OCI-LY1 (cell line): ENCODE measurements at regions not wholly inside any gene's neighbourhood (a gene's known extent, or its start where the extent isn't known, plus 50 kb on each side); places are given as distances from the start of the nearest gene placed in this dataset.

Source experiments
- H2AFZ ChIP-seq: fragments of 200-600 bp; sonication (generic), shearing (Covaris generic); 2 replicates; pipeline ENCODE4 v1.6.0; 2014; ENCODE audit warnings: antibody characterized with exemption, mild to moderate bottlenecking, low read length
- H3F3A ChIP-seq: fragments of 200-600 bp; sonication (generic), shearing (Covaris generic); 2 replicates; pipeline ENCODE4 v1.6.0; 2014; ENCODE audit warnings: mild to moderate bottlenecking, antibody characterized with exemption, low read length, moderate library complexity; ENCODE audit not compliant: insufficient read depth
- H3K27ac ChIP-seq: fragments of 200-600 bp; sonication (generic); 2 replicates; pipeline ENCODE4 v1.5.1; 2014; ENCODE audit warnings: low read length, mixed run types, mild to moderate bottlenecking, low read depth; ENCODE audit not compliant: poor library complexity, severe bottlenecking
- H3K27me3 ChIP-seq: fragments of 200-600 bp; sonication (generic); 2 replicates; pipeline ENCODE4 v1.6.0; 2014; ENCODE audit warnings: antibody characterized with exemption, mild to moderate bottlenecking, low read length, moderate library complexity; ENCODE audit not compliant: insufficient read depth
- H3K36me3 ChIP-seq: fragments of 200-600 bp; sonication (generic); 2 replicates; pipeline ENCODE4 v1.6.1; 2014; ENCODE audit warnings: mild to moderate bottlenecking, antibody characterized with exemption, low read length, moderate library complexity, mixed read lengths; ENCODE audit not compliant: insufficient read depth
- H3K4me1 ChIP-seq: fragments of 200-600 bp; sonication (generic); 2 replicates; pipeline ENCODE4 v1.5.1; 2014; ENCODE audit warnings: mild to moderate bottlenecking, low read length, moderate library complexity; ENCODE audit not compliant: insufficient read depth, severe bottlenecking
- H3K4me2 ChIP-seq: fragments of 200-600 bp; sonication (generic), shearing (Covaris generic); 2 replicates; pipeline ENCODE4 v1.6.1; 2014; ENCODE audit warnings: low read length
- H3K4me3 ChIP-seq: fragments of 200-600 bp; sonication (generic); 2 replicates; pipeline ENCODE4 v1.5.1; 2014; ENCODE audit warnings: low read length, low read depth, mild to moderate bottlenecking, mixed read lengths; ENCODE audit not compliant: poor library complexity, severe bottlenecking
- H3K79me2 ChIP-seq: fragments of 200-600 bp; shearing (Covaris generic); 2 replicates; pipeline ENCODE4 v1.6.1; 2016; ENCODE audit warnings: mixed run types, low read length, mixed read lengths; ENCODE audit not compliant: insufficient read depth
- H3K9ac ChIP-seq: fragments of 200-600 bp; sonication (generic), shearing (Covaris generic); 2 replicates; pipeline ENCODE4 v1.6.1; 2014; ENCODE audit warnings: mild to moderate bottlenecking, low read length, mixed read lengths
- H3K9me2 ChIP-seq: fragments of 200-600 bp; sonication (generic), shearing (Covaris generic); 2 replicates; pipeline ENCODE4 v1.6.1; 2014; ENCODE audit warnings: low read depth, mild to moderate bottlenecking, low read length, mixed read lengths
- H3K9me3 ChIP-seq: fragments of 200-600 bp; shearing (Covaris generic); 2 replicates; pipeline ENCODE4 v1.6.1; 2014; ENCODE audit warnings: low read length, mixed read lengths
- H4K20me1 ChIP-seq: fragments of 200-600 bp; sonication (generic), shearing (Covaris generic); 2 replicates; pipeline ENCODE4 v1.6.0; 2016; ENCODE audit warnings: mild to moderate bottlenecking, low read length; ENCODE audit not compliant: insufficient read depth
- CTCF ChIP-seq: fragments of 200-600 bp; sonication (generic), shearing (Covaris generic); IDR thresholded peaks from 2 replicates; pipeline ENCODE4 v1.5.1; 2017; ENCODE audit warnings: mild to moderate bottlenecking, antibody characterized with exemption, low read length, moderate library complexity, mixed read lengths
- EZH2 ChIP-seq: fragments of 200-600 bp; sonication (generic), shearing (Covaris generic); IDR thresholded peaks from 2 replicates; pipeline ENCODE4 v1.8.0; 2017; ENCODE audit warnings: borderline replicate concordance, mixed run types, mild to moderate bottlenecking, antibody characterized with exemption, low read length, moderate library complexity, mixed read lengths

GRCh38 chr16:61540216-61540615 lies 496.0 kb downstream of the CDH8 start:
- Histone ChIP-seq H3K9me2 (no peaks in the 10 kb centered on the region), H4K20me1 (no peaks in the 10 kb centered on the region), H3K4me3 (no peak overlapping the region), H3K9ac (no peak overlapping the region), H3K27me3 (no peaks in the 10 kb centered on the region), H3K9me3 (no peaks in the 10 kb centered on the region), H2AFZ (no peak overlapping the region), H3K4me1 (no peaks in the 10 kb centered on the region), H3F3A (no peaks in the 10 kb centered on the region), H3K27ac (no peak overlapping the region), H3K36me3 (no peaks in the 10 kb centered on the region), H3K4me2 (no peak overlapping the region), H3K79me2 (no peaks in the 10 kb centered on the region)
- TF ChIP-seq EZH2, result no peak
- no peak for TF ChIP-seq CTCF

- H3K9me3 ChIP-seq, result no peaks in the 10 kb centered on the region
- no peaks in the 10 kb centered on the region for H3K36me3 ChIP-seq
- no peaks in the 10 kb centered on the region for H3K9me2 ChIP-seq
- H2AFZ ChIP-seq, result no peak overlapping the region
- H3K4me2 ChIP-seq, result no peak overlapping the region
- no peaks in the 10 kb centered on the region for H3F3A ChIP-seq
- no peak overlapping the region for H3K27ac ChIP-seq
- H3K9ac ChIP-seq, result no peak overlapping the region
- no peak for TF ChIP-seq CTCF
- TF ChIP-seq EZH2, result no peak
- H3K4me1 ChIP-seq, result no peaks in the 10 kb centered on the region
- H4K20me1 ChIP-seq, result no peaks in the 10 kb centered on the region
- no peak overlapping the region for H3K4me3 ChIP-seq
- H3K79me2 ChIP-seq, result no peaks in the 10 kb centered on the region
- no peaks in the 10 kb centered on the region for H3K27me3 ChIP-seq
Observed at GRCh38 chr16:61530697-61531096, 505.5 kb downstream of the CDH8 start.

- H2AFZ ChIP-seq, result no peak overlapping the region
- no peaks in the 10 kb centered on the region for H3K9me2 ChIP-seq
- no peaks in the 10 kb centered on the region for H3K9me3 ChIP-seq
- H4K20me1 ChIP-seq, result no peaks in the 10 kb centered on the region
- H3K27me3 ChIP-seq, result no peaks in the 10 kb centered on the region
- no peak overlapping the region for H3K4me2 ChIP-seq
- no peak overlapping the region for H3K4me3 ChIP-seq
- H3K36me3 ChIP-seq, result no peaks in the 10 kb centered on the region
- no peaks in the 10 kb centered on the region for H3K79me2 ChIP-seq
- no peaks in the 10 kb centered on the region for H3F3A ChIP-seq
- no peaks in the 10 kb centered on the region for H3K4me1 ChIP-seq
- H3K27ac ChIP-seq, result no peak overlapping the region
- no peak overlapping the region for H3K9ac ChIP-seq
- TF ChIP-seq EZH2 (no peak), CTCF (no peak)
Observed at GRCh38 chr16:61500851-61501250, 535.4 kb downstream of the CDH8 start.
